H1 (cell line): ENCODE measurements at regions not wholly inside any gene's neighbourhood (a gene's known extent, or its start where the extent isn't known, plus 50 kb on each side); places are given as distances from the start of the nearest gene placed in this dataset.

Experiments
- CTCF ChIA-PET: fragments of 300-600 bp; sonication (Branson Sonifier 250); formaldehyde crosslinking; loops from one replicate; lab custom pipeline; 2021; ENCODE audit not compliant: partially characterized antibody; lab: Charles Lee
- POLR2A ChIA-PET: fragments of 300-600 bp; sonication (Branson Sonifier 250); formaldehyde crosslinking; loops from one replicate; lab custom pipeline; 2021; ENCODE audit warnings: inconsistent platforms; ENCODE audit not compliant: partially characterized antibody; lab: Charles Lee
- DNase-seq, 2 experiments: peaks; one replicate each; pipeline versions ENCODE4 v3.0.0 to v3.0.0-alpha.2; 2010 to 2022; ENCODE audit warnings: low spot score in 2 of 2, low read depth in 1 of 2, mixed read lengths in 1 of 2
- FAIRE-seq: peaks from 2 replicates; lab custom pipeline; 2011; peaks lifted over from hg19 to GRCh38; lab: Jason Lieb, UNC
- H2AFZ ChIP-seq: 2 replicates; pipeline ENCODE4 v1.8.1; 2012; ENCODE audit warnings: low read length, inconsistent platforms
- H2AK5ac ChIP-seq: 2 replicates; pipeline ENCODE4 v1.6.1; 2013; ENCODE audit warnings: low read depth, low read length
- H2BK120ac ChIP-seq: replicated peaks from 2 replicates; pipeline ENCODE3; 2013; ENCODE audit warnings: low read depth, low read length, inconsistent platforms
- H2BK12ac ChIP-seq: 2 replicates; pipeline ENCODE4 v1.6.1; 2013; ENCODE audit warnings: low read depth, low read length
- H2BK15ac ChIP-seq: 2 replicates; pipeline ENCODE4 v1.6.1; 2013; ENCODE audit warnings: low read length
- H2BK20ac ChIP-seq: 2 replicates; pipeline ENCODE4 v1.6.1; 2013; ENCODE audit warnings: low read length
- H2BK5ac ChIP-seq: 2 replicates; pipeline ENCODE4 v1.6.1; 2013; ENCODE audit warnings: low read depth, low read length
- H3K14ac ChIP-seq: 2 replicates; pipeline ENCODE4 v1.6.1; 2013; ENCODE audit warnings: inconsistent platforms; ENCODE audit not compliant: insufficient read length
- H3K18ac ChIP-seq: 2 replicates; pipeline ENCODE4 v1.6.1; 2013; ENCODE audit warnings: low read length; ENCODE audit errors: extremely low read depth
- H3K23ac ChIP-seq: 2 replicates; pipeline ENCODE4 v1.6.1; 2013; ENCODE audit warnings: inconsistent platforms; ENCODE audit not compliant: insufficient read length
- H3K23me2 ChIP-seq: 2 replicates; pipeline ENCODE4 v1.6.1; 2013; ENCODE audit warnings: low read depth, low read length
- H3K27ac ChIP-seq: 2 replicates; pipeline ENCODE4 v1.6.1; 2011; ENCODE audit warnings: low read depth, low read length, inconsistent platforms
- H3K27me3 ChIP-seq, 4 experiments: replicated peaks in 1 of 4; 1 replicate in 1 of 4; 2 replicates in 3 of 4; pipeline versions ENCODE4 v1.6.1 to v1.8.1; 2011 to 2013; ENCODE audit warnings: low read length in 3 of 4, mild to moderate bottlenecking in 3 of 4, inconsistent platforms in 2 of 4, mixed read lengths in 2 of 4, moderate library complexity in 1 of 4; ENCODE audit not compliant: control insufficient read depth in 3 of 4, insufficient read depth in 3 of 4; ENCODE audit errors: extremely low read depth in 1 of 4
- H3K36me3 ChIP-seq, 4 experiments: 2 replicates each; pipeline versions ENCODE4 v1.6.1 to v1.8.1; 2011 to 2013; ENCODE audit warnings: mild to moderate bottlenecking in 4 of 4, low read length in 3 of 4, moderate library complexity in 2 of 4, control low read depth in 1 of 4, inconsistent platforms in 1 of 4; ENCODE audit not compliant: insufficient read depth in 4 of 4, control insufficient read depth in 2 of 4
- H3K4ac ChIP-seq: replicated peaks from 2 replicates; pipeline ENCODE3; 2013; ENCODE audit warnings: low read length, low read depth, mixed read lengths, inconsistent platforms; ENCODE audit not compliant: insufficient read length
- H3K4me1 ChIP-seq, 4 experiments: replicated peaks in 1 of 4; 1 replicate in 1 of 4; 2 replicates in 3 of 4; pipeline versions ENCODE4 v1.6.1 to v1.8.1; 2011 to 2013; ENCODE audit warnings: low read length in 3 of 4, inconsistent platforms in 2 of 4, mixed read lengths in 1 of 4; ENCODE audit not compliant: insufficient read depth in 4 of 4, control insufficient read depth in 3 of 4
- H3K4me2 ChIP-seq, 2 experiments: 2 replicates each; pipeline versions ENCODE4 v1.6.1 to v1.8.1; 2011 to 2013; ENCODE audit warnings: low read depth in 2 of 2, low read length in 2 of 2, control low read depth in 1 of 2, inconsistent platforms in 1 of 2, mild to moderate bottlenecking in 1 of 2; ENCODE audit not compliant: insufficient read depth in 1 of 2
- H3K4me3 ChIP-seq, 4 experiments: fragments of 200-600, 300-600 bp in 1 of 4; sonication (generic), shearing (Covaris generic), sonication (Bioruptor Twin) in 1 of 4; 2 replicates each; pipeline versions ENCODE4 v1.5.1 to v1.8.1; 2011 to 2016; ENCODE audit warnings: low read length in 4 of 4, low read depth in 3 of 4, control low read depth in 2 of 4, inconsistent platforms in 2 of 4, mild to moderate bottlenecking in 2 of 4, mixed read lengths in 1 of 4, moderate library complexity in 1 of 4; ENCODE audit not compliant: insufficient read depth in 2 of 4; ENCODE audit errors: extremely low read depth in 1 of 4
- H3K56ac ChIP-seq: replicated peaks from 2 replicates; pipeline ENCODE3; 2013; ENCODE audit warnings: low read depth, mild to moderate bottlenecking, mixed read lengths, low read length, inconsistent platforms; ENCODE audit not compliant: insufficient read length
- H3K79me1 ChIP-seq: 2 replicates; pipeline ENCODE4 v1.6.1; 2013; ENCODE audit warnings: low read depth, low read length, control low read depth
- H3K79me2 ChIP-seq, 2 experiments: 2 replicates each; pipeline versions ENCODE4 v1.6.1 to v1.8.1; 2012 to 2013; ENCODE audit warnings: low read length in 2 of 2, mild to moderate bottlenecking in 2 of 2, inconsistent platforms in 1 of 2; ENCODE audit not compliant: insufficient read depth in 2 of 2, control insufficient read depth in 1 of 2
- H3K9ac ChIP-seq, 4 experiments: replicated peaks in 1 of 4; 1 replicate in 1 of 4; 2 replicates in 3 of 4; pipeline versions ENCODE4 v1.6.1 to v1.8.1; 2011 to 2013; ENCODE audit warnings: low read depth in 3 of 4, low read length in 3 of 4, control low read depth in 2 of 4, mild to moderate bottlenecking in 2 of 4, moderate library complexity in 2 of 4, inconsistent platforms in 1 of 4; ENCODE audit errors: extremely low read depth in 1 of 4
- H3K9me3 ChIP-seq, 2 experiments: 2 replicates each; pipeline versions ENCODE4 v1.6.1 to v1.8.1; 2012 to 2013; ENCODE audit warnings: mild to moderate bottlenecking in 2 of 2, moderate library complexity in 2 of 2, control low read depth in 1 of 2, inconsistent platforms in 1 of 2, low read depth in 1 of 2, low read length in 1 of 2, mixed read lengths in 1 of 2; ENCODE audit not compliant: insufficient read depth in 2 of 2
- H4K20me1 ChIP-seq, 2 experiments: replicated peaks in 1 of 2; 2 replicates each; pipeline versions ENCODE3 to v1.8.1; 2011 to 2013; ENCODE audit warnings: inconsistent platforms in 2 of 2, low read length in 2 of 2, mild to moderate bottlenecking in 1 of 2; ENCODE audit not compliant: insufficient read depth in 2 of 2, control insufficient read depth in 1 of 2
- H4K5ac ChIP-seq: 2 replicates; pipeline ENCODE4 v1.6.1; 2013; ENCODE audit warnings: low read length, low read depth, mixed read lengths, inconsistent platforms; ENCODE audit not compliant: insufficient read length
- H4K8ac ChIP-seq: 2 replicates; pipeline ENCODE4 v1.8.0; 2013; ENCODE audit warnings: mild to moderate bottlenecking, moderate library complexity, low read length, inconsistent platforms; ENCODE audit not compliant: insufficient read depth; ENCODE audit errors: extremely low read depth
- H4K91ac ChIP-seq: replicated peaks from 2 replicates; pipeline ENCODE3; 2013; ENCODE audit warnings: low read length, mixed read lengths, inconsistent platforms; ENCODE audit not compliant: insufficient read length
- CBX8 ChIP-seq: fragments of 300-800, 300-1000 bp; sonication (generic); IDR thresholded peaks from 2 replicates; pipeline ENCODE4 v1.7.1; 2016; ENCODE audit warnings: low read depth, low read length, borderline replicate concordance
- MAFK ChIP-seq: IDR thresholded peaks from 2 replicates; pipeline ENCODE4 v1.6.1; 2012; ENCODE audit warnings: low read depth, mild to moderate bottlenecking, improper control_type of control experiment, low read length
- WGBS, 2 experiments: shearing (Covaris generic) in 1 of 2; methylation state at CpG; one replicate each; pipeline versions ENCODE4 v1.1.6 to v1.1.7; 2013 to 2015; ENCODE audit warnings: low lambda C conversion rate in 2 of 2, mixed read lengths in 2 of 2, inconsistent platforms in 1 of 2, low coverage in 1 of 2, missing lambda C conversion rate in 1 of 2; ENCODE audit not compliant: insufficient replicate concordance in 2 of 2, insufficient coverage in 1 of 2, insufficient read length in 1 of 2; ENCODE audit errors: extremely low coverage in 1 of 2, missing lambda C conversion rate in 1 of 2; 5-methylcytosine and 5-hydroxymethylcytosine counted together

DNA sequence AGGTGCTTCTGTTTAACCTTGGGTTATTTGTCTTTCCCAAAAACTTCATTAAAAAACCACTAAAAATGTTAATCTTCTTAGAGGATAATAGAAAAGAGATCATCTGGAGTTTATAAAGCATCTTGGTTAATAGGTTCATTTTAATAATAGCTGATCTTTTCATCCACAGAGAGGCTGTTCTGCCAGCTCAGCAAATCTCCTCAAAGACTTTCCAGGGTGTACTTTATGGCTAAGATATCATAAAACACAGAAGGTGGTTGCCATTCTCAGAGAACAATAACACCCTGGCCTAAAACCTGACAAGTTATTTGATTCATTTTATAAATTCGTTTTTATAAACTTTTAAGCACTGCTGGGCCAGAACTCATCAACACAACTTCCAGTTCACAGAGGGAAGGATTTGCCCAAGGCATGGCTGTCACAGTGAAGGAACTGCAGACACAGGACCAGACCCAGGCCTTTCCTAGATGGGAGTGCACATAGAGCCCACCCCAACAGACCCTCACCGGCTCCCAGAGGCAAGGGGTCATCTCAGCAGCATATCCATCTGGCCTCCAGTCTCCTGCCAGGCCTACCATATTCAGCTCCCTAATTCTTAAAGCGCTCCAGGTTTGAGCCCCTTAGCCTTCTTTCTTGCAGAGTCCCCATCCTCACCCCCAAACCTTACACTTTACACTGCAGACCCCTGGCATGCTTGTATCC, 203.4 kb upstream of the RAB6C start:
- TF ChIP-seq MAFK (peak; percentile 27; the same call in 1 of the 2 replicates), CBX8 (no peak)
- TF ChIP-seq, all 59 proteins: peak for 1
- Histone ChIP-seq H2AK5ac (no peak overlapping the region), H3K36me3 (no peaks in the 10 kb centered on the region), H3K23me2 (no peaks in the 10 kb centered on the region), H3K9me3 (no peaks in the 10 kb centered on the region), H4K8ac (no peak overlapping the region), H3K9ac (no peak overlapping the region), H3K4me3 (no peak overlapping the region), H3K18ac (no peak overlapping the region), H2BK20ac (no peak overlapping the region), H3K27me3 (no peaks in the 10 kb centered on the region), H2BK120ac (no peak overlapping the region), H4K91ac (no peak overlapping the region), H3K79me1 (no peaks in the 10 kb centered on the region), H2BK15ac (no peak overlapping the region), H3K14ac (no peak overlapping the region), H2BK12ac (no peak overlapping the region), H3K27ac (no peak overlapping the region), H4K20me1 (no peaks in the 10 kb centered on the region), H3K56ac (no peak overlapping the region), H2AFZ (no peak overlapping the region), H4K5ac (no peak overlapping the region), H3K23ac (no peak overlapping the region), H3K4me2 (no peak overlapping the region), H3K79me2 (no peaks in the 10 kb centered on the region), H3K4ac (no peak overlapping the region), H2BK5ac (no peak overlapping the region), H3K4me1 (peaks cover 0 to 4% (median 1%) of the 10 kb centered on the region in 4 experiments; a peak in 4 of 7 replicates)
- DNase-seq (no peak), FAIRE-seq (no peak)
- POLR2A ChIA-PET: no interaction called here
- 84% methylated on average over 3 of the region's 3 CpGs; no CpG with 5 or more reads in 1 of the 2 experiments for WGBS, 2 experiments
- CTCF ChIA-PET: interaction anchor here (1.1 to 1.9 kb wide), 3 partner anchors 9 to 68 kb away, joined by 3 to 7 read pairs (median 4); no protein-coding TSS in a partner anchor
